GM18502 (cell line): ENCODE measurements at regions not wholly inside any gene's neighbourhood (a gene's known extent, or its start where the extent isn't known, plus 50 kb on each side); places are given as distances from the start of the nearest gene placed in this dataset.
A peak's percentile ranks its signal among the peaks of the same experiment; 100 is the strongest.

ENCODE experiments used
- ATAC-seq: cut with Tn5 transposase; IDR thresholded peaks from one replicate; pipeline ENCODE4 v1.9.1; 2021; ENCODE audit warnings: mild to moderate bottlenecking; ENCODE audit not compliant: unreplicated experiment, poor library complexity

GRCh38 chr9:38232895-38233294 is 159.6 kb upstream of the ALDH1B1 start:
- no peak for ATAC-seq

GRCh38 chr9:38229504-38230155 is 160.6 kb upstream of the SHB start:
- ATAC-seq, result no peak

GRCh38 chr9:38229104-38229500 is 160.1 kb upstream of the SHB start:
- no peak for ATAC-seq

GRCh38 chr9:38228331-38229103 is 159.5 kb upstream of the SHB start:
- ATAC-seq, result no peak

- no peak for ATAC-seq
These were observed 158.6 kb upstream of the SHB start for GRCh38 chr9:38227656-38228055.

- peak; percentile 75 for ATAC-seq
These were observed 158.1 kb upstream of the SHB start for GRCh38 chr9:38227061-38227540.

- no peak for ATAC-seq
These were observed 157.5 kb upstream of the SHB start for GRCh38 chr9:38226491-38226951.

GRCh38 chr9:38224941-38225340 is 155.9 kb upstream of the SHB start:
- no peak for ATAC-seq

GRCh38 chr9:38216572-38216971 is 147.5 kb upstream of the SHB start:
- ATAC-seq, result no peak

- ATAC-seq, result no peak
These were observed 146.4 kb upstream of the SHB start for GRCh38 chr9:38215465-38215864.

- no peak for ATAC-seq
These were observed 145.4 kb upstream of the SHB start for GRCh38 chr9:38214432-38214831.

GRCh38 chr9:38213631-38214299 is 144.7 kb upstream of the SHB start:
- no peak for ATAC-seq

GRCh38 chr9:38212016-38212415 is 143.0 kb upstream of the SHB start:
- ATAC-seq, result no peak

- no peak for ATAC-seq
These were observed 142.0 kb upstream of the SHB start for GRCh38 chr9:38211002-38211401.

GRCh38 chr9:38208206-38208901 is 139.3 kb upstream of the SHB start:
- no peak for ATAC-seq

- no peak for ATAC-seq
These were observed 138.3 kb upstream of the SHB start for GRCh38 chr9:38207247-38207778.

- ATAC-seq, result no peak
These were observed 136.3 kb upstream of the SHB start for GRCh38 chr9:38205279-38205678.

- ATAC-seq, result no peak
These were observed 133.4 kb upstream of the SHB start for GRCh38 chr9:38202336-38202938.

- no peak for ATAC-seq
These were observed 132.8 kb upstream of the SHB start for GRCh38 chr9:38201844-38202243.

- ATAC-seq, result no peak
These were observed 131.4 kb upstream of the SHB start for GRCh38 chr9:38200431-38200830.
